Calu3 (cell line): ENCODE measurements at regions not wholly inside any gene's neighbourhood (a gene's known extent, or its start where the extent isn't known, plus 50 kb on each side); places are given as distances from the start of the nearest gene placed in this dataset.

Experiments used
- BruUV-seq: library from RNA; stranded (reverse); fragments of 400-500 nt; replicated peaks from 2 replicates; lab custom pipeline; 2021; lab: Mats Ljungman, UMichigan
- CTCF ChIA-PET: fragments of 300-600 bp; sonication (Branson Sonifier 250); formaldehyde crosslinking; loops from one replicate; lab custom pipeline; 2022; ENCODE audit warnings: antibody characterized with exemption; lab: Charles Lee
- DNase-seq: peaks from one replicate; pipeline ENCODE4 v3.0.0; 2022
- H3K27ac Mint-ChIP-seq: one replicate; pipeline ENCODE4 v1.8.0; 2022; ENCODE audit warnings: mixed read lengths; ENCODE audit not compliant: unreplicated experiment
- H3K27me3 Mint-ChIP-seq: one replicate; pipeline ENCODE4 v1.8.0; 2022; ENCODE audit warnings: mixed read lengths; ENCODE audit not compliant: unreplicated experiment
- H3K36me3 Mint-ChIP-seq: one replicate; pipeline ENCODE4 v1.8.0; 2022; ENCODE audit warnings: mild to moderate bottlenecking, moderate library complexity, mixed read lengths; ENCODE audit not compliant: insufficient read depth, unreplicated experiment
- H3K4me1 Mint-ChIP-seq: one replicate; pipeline ENCODE4 v1.8.0; 2022; ENCODE audit warnings: mild to moderate bottlenecking, low read depth, mixed read lengths; ENCODE audit not compliant: unreplicated experiment
- H3K4me3 Mint-ChIP-seq: one replicate; pipeline ENCODE4 v1.8.0; 2022; ENCODE audit warnings: mild to moderate bottlenecking, low read depth, moderate library complexity, mixed read lengths; ENCODE audit not compliant: unreplicated experiment
- H3K9me3 Mint-ChIP-seq: one replicate; pipeline ENCODE4 v1.8.0; 2022; ENCODE audit warnings: low read depth, mixed read lengths; ENCODE audit not compliant: unreplicated experiment
- CTCF ChIP-seq: fragments of 200-600 bp; IDR thresholded peaks from one replicate; pipeline ENCODE4 v1.8.0; 2022; ENCODE audit warnings: antibody characterized with exemption; ENCODE audit not compliant: unreplicated experiment
- intact Hi-C: fragments of 100-400 bp; cut with micrococcal nuclease; formaldehyde crosslinking; loops from one replicate; pipeline ENCODE4 v1.10.0; 2022; ENCODE audit not compliant: unreplicated experiment

GRCh38 chr2:217664761-217665160 lies 338.0 kb downstream of the TNS1 start:
- Mint-ChIP-seq H3K4me3 (no peak overlapping the region), H3K9me3 (no peaks in the 10 kb centered on the region), H3K4me1 (no peaks in the 10 kb centered on the region), H3K27me3 (no peaks in the 10 kb centered on the region), H3K36me3 (no peaks in the 10 kb centered on the region), H3K27ac (no peak overlapping the region)
- DNase-seq: no peak
- no peak for TF ChIP-seq CTCF
- BruUV-seq: no TSS peak
- intact Hi-C loops: no loop called here
- CTCF ChIA-PET: no interaction called here

GRCh38 chr2:217662984-217663602 lies 339.7 kb downstream of the TNS1 start:
- H3K4me1 Mint-ChIP-seq: no peaks in the 10 kb centered on the region
- TF ChIP-seq CTCF: no peak
- no peaks in the 10 kb centered on the region for H3K36me3 Mint-ChIP-seq
- BruUV-seq: no TSS peak
- CTCF ChIA-PET: interaction anchor here (0.6 kb wide), 1 partner anchor 12 kb away, joined by 3 read pairs; no protein-coding TSS in a partner anchor
- no peaks in the 10 kb centered on the region for H3K27me3 Mint-ChIP-seq
- no peak for DNase-seq
- intact Hi-C loops: no loop called here
- no peak overlapping the region for H3K27ac Mint-ChIP-seq
- no peaks in the 10 kb centered on the region for H3K9me3 Mint-ChIP-seq
- no peak overlapping the region for H3K4me3 Mint-ChIP-seq

GRCh38 chr2:217661378-217661777 lies 341.4 kb downstream of the TNS1 start:
- H3K36me3 Mint-ChIP-seq: no peaks in the 10 kb centered on the region
- no TSS peak for BruUV-seq
- no peaks in the 10 kb centered on the region for H3K9me3 Mint-ChIP-seq
- TF ChIP-seq CTCF: no peak
- H3K4me1 Mint-ChIP-seq: no peaks in the 10 kb centered on the region
- no peak for DNase-seq
- no peak overlapping the region for H3K4me3 Mint-ChIP-seq
- CTCF ChIA-PET: interaction anchor here (0.6 kb wide), 1 partner anchor 151 kb away, joined by 3 read pairs; no protein-coding TSS in a partner anchor
- H3K27me3 Mint-ChIP-seq: peaks cover 14% of the 10 kb centered on the region
- H3K27ac Mint-ChIP-seq: no peak overlapping the region
- intact Hi-C loops: no loop called here

- no peak for TF ChIP-seq CTCF
- Mint-ChIP-seq H3K4me3 (no peak overlapping the region), H3K4me1 (no peaks in the 10 kb centered on the region), H3K27ac (no peak overlapping the region), H3K9me3 (no peaks in the 10 kb centered on the region), H3K36me3 (no peaks in the 10 kb centered on the region), H3K27me3 (peaks cover 20% of the 10 kb centered on the region)
- intact Hi-C loops: no loop called here
- BruUV-seq: no TSS peak
- CTCF ChIA-PET: no interaction called here
- no peak for DNase-seq
These were observed 342.4 kb downstream of the TNS1 start for GRCh38 chr2:217660423-217660822.
